Astrocyte (in vitro differentiated cells and primary cell): ENCODE measurements at regions not wholly inside any gene's neighbourhood (a gene's known extent, or its start where the extent isn't known, plus 50 kb on each side); places are given as distances from the start of the nearest gene placed in this dataset.

Source experiments
- DNase-seq: peaks from one replicate; pipeline ENCODE4 v3.0.0-alpha.2; 2010; ENCODE audit warnings: low read depth
- FAIRE-seq: peaks from 2 replicates; lab custom pipeline; 2011; peaks lifted over from hg19 to GRCh38; lab: Jason Lieb, UNC
- H2AFZ ChIP-seq: 2 replicates; pipeline ENCODE4 v1.6.0; 2012; ENCODE audit warnings: low read depth, low read length, inconsistent platforms
- H3K27ac ChIP-seq: 2 replicates; pipeline ENCODE4 v1.5.1; 2011; ENCODE audit warnings: low read depth, low read length, inconsistent platforms
- H3K27me3 ChIP-seq: 2 replicates; pipeline ENCODE4 v1.6.0; 2011; ENCODE audit warnings: low read length, inconsistent platforms; ENCODE audit not compliant: insufficient read depth
- H3K36me3 ChIP-seq: 2 replicates; pipeline ENCODE4 v1.5.1; 2011; ENCODE audit warnings: low read length, inconsistent platforms; ENCODE audit not compliant: insufficient read depth
- H3K4me1 ChIP-seq: 2 replicates; pipeline ENCODE4 v1.5.1; 2011; ENCODE audit warnings: low read length, inconsistent platforms; ENCODE audit not compliant: insufficient read depth
- H3K4me2 ChIP-seq: 2 replicates; pipeline ENCODE4 v1.6.0; 2012; ENCODE audit warnings: low read length, inconsistent platforms
- H3K4me3 ChIP-seq: 2 replicates; pipeline ENCODE4 v1.5.1; 2011; ENCODE audit warnings: low read depth, mild to moderate bottlenecking, low read length, inconsistent platforms; ENCODE audit not compliant: insufficient read depth
- H3K79me2 ChIP-seq: 2 replicates; pipeline ENCODE4 v1.6.0; 2012; ENCODE audit warnings: mild to moderate bottlenecking, low read length, inconsistent platforms; ENCODE audit not compliant: insufficient read depth
- H3K9ac ChIP-seq: 2 replicates; pipeline ENCODE4 v1.6.0; 2012; ENCODE audit warnings: mild to moderate bottlenecking, low read length, inconsistent platforms
- H3K9me3 ChIP-seq: 2 replicates; pipeline ENCODE4 v1.5.1; 2012; ENCODE audit warnings: low read depth, mild to moderate bottlenecking, low read length, inconsistent platforms; ENCODE audit not compliant: insufficient read depth
- H4K20me1 ChIP-seq: 2 replicates; pipeline ENCODE4 v1.6.0; 2012; ENCODE audit warnings: low read length, inconsistent platforms; ENCODE audit not compliant: insufficient read depth
- H3K27ac Mint-ChIP-seq: one replicate; pipeline ENCODE4 v1.8.0; 2021; ENCODE audit warnings: mild to moderate bottlenecking, mixed read lengths; ENCODE audit not compliant: unreplicated experiment
- H3K27me3 Mint-ChIP-seq: one replicate; pipeline ENCODE4 v1.8.0; 2021; ENCODE audit warnings: low read depth, mixed read lengths; ENCODE audit not compliant: unreplicated experiment
- H3K36me3 Mint-ChIP-seq: one replicate; pipeline ENCODE4 v1.8.0; 2021; ENCODE audit warnings: low read depth, mixed read lengths; ENCODE audit not compliant: unreplicated experiment
- H3K4me1 Mint-ChIP-seq: one replicate; pipeline ENCODE4 v1.8.0; 2021; ENCODE audit warnings: low read depth, mixed read lengths; ENCODE audit not compliant: unreplicated experiment
- H3K4me3 Mint-ChIP-seq: one replicate; pipeline ENCODE4 v1.8.0; 2021; ENCODE audit warnings: mild to moderate bottlenecking, moderate library complexity, mixed read lengths; ENCODE audit not compliant: unreplicated experiment
- H3K9me3 Mint-ChIP-seq: one replicate; pipeline ENCODE4 v1.8.0; 2021; ENCODE audit warnings: mild to moderate bottlenecking, mixed read lengths; ENCODE audit not compliant: unreplicated experiment
- CTCF ChIP-seq: IDR thresholded peaks from 2 replicates; pipeline ENCODE4 v1.5.1; 2011; ENCODE audit warnings: low read depth, mild to moderate bottlenecking, inconsistent platforms, low read length, moderate library complexity; ENCODE audit not compliant: insufficient read depth
- EZH2 ChIP-seq: IDR thresholded peaks from 2 replicates; pipeline ENCODE4 v1.6.1; 2012; ENCODE audit warnings: mild to moderate bottlenecking, low read length, inconsistent platforms; ENCODE audit not compliant: insufficient read depth

DNA sequence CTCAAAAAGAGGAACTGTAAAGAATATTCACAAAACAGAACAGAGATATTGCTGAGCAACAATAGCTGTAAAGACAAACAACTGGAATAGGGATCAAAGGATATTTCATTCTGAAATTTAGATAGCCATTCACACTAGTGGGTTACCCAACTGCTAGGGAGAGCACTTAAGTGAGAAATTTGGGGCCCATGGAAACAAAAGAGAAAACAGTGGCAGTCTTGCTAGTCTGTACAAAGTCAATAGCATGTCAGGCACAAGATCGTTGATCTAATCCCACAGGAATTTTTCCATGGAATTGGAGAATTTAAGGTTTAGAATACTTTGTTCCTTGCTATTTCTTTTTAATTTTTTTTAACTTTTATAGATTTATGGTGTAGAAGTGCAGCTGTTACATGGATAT is 467.0 kb downstream of the PCDH18 start:
- Mint-ChIP-seq H3K27ac (peak overlapping the region; percentile 90), H3K4me1 (peaks cover 15% of the 10 kb centered on the region), H3K4me3 (no peak overlapping the region), H3K27me3 (no peaks in the 10 kb centered on the region), H3K36me3 (no peaks in the 10 kb centered on the region), H3K9me3 (peaks cover 2% of the 10 kb centered on the region)
- Histone ChIP-seq H3K4me1 (no peaks in the 10 kb centered on the region), H3K79me2 (no peaks in the 10 kb centered on the region), H3K4me2 (no peak overlapping the region), H3K9me3 (no peaks in the 10 kb centered on the region), H3K4me3 (no peak overlapping the region), H3K9ac (no peak overlapping the region), H3K27ac (peak overlapping the region; percentile 8), H2AFZ (no peak overlapping the region), H3K27me3 (no peaks in the 10 kb centered on the region), H4K20me1 (no peaks in the 10 kb centered on the region), H3K36me3 (no peaks in the 10 kb centered on the region)
- no peak for FAIRE-seq
- TF ChIP-seq CTCF (no peak), EZH2 (no peak)
- peak; percentile 32 for DNase-seq

DNA sequence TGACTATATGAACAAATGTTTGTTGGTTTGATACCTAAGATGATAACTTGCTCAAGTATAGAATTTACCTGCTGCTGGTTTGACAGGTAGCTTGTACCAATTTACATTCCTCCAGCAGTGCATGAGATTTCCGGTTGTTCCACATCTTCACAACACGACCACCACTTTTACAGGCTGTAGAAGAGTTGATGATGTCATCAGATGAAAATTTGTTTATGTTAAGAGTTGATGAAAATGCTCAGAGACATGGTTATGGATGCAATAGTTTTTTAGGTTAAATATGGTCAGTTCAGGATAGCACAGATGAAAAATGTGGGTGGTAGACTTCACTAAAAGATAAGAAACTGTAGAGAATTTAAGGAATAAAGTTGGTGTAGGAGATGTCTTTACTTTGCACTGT is 468.3 kb downstream of the PCDH18 start:
- H3K27ac Mint-ChIP-seq, result no peak overlapping the region
- DNase-seq (no peak), FAIRE-seq (no peak)
- H3K36me3 ChIP-seq, result no peaks in the 10 kb centered on the region
- H4K20me1 ChIP-seq, result no peaks in the 10 kb centered on the region
- no peaks in the 10 kb centered on the region for H3K79me2 ChIP-seq
- no peaks in the 10 kb centered on the region for H3K36me3 Mint-ChIP-seq
- H3K9me3 ChIP-seq, result no peaks in the 10 kb centered on the region
- no peak overlapping the region for H3K4me2 ChIP-seq
- TF ChIP-seq CTCF, result no peak
- no peaks in the 10 kb centered on the region for H3K4me1 ChIP-seq
- H3K9me3 Mint-ChIP-seq, result no peaks in the 10 kb centered on the region
- H3K9ac ChIP-seq, result no peak overlapping the region
- H3K4me3 Mint-ChIP-seq, result no peak overlapping the region
- H2AFZ ChIP-seq, result no peak overlapping the region
- no peaks in the 10 kb centered on the region for H3K27me3 Mint-ChIP-seq
- H3K4me1 Mint-ChIP-seq, result peaks cover 15% of the 10 kb centered on the region
- no peaks in the 10 kb centered on the region for H3K27me3 ChIP-seq
- H3K27ac ChIP-seq, result no peak overlapping the region
- no peak overlapping the region for H3K4me3 ChIP-seq

DNA sequence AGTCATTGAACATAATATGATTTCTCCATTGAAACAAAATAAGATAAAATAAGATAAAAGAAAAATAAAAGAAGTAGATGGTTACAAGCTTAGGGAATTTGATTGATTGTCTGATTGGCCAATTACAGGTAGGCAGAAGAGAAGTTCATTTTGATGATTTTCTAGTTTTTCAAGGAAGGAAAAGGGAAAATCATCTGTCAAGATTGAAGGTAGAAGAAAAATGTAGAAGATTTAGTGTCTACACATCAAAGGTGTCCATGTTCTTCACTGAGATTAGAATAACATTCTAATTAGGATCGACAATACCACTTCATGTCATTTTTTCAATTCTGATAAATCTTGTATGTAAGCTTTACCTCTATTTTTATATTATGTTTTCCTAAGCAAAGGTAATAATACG is 489.1 kb downstream of the PCDH18 start:
- H3K4me2 ChIP-seq, result no peak overlapping the region
- no peak overlapping the region for H3K4me3 ChIP-seq
- no peak overlapping the region for H2AFZ ChIP-seq
- no peak for DNase-seq
- TF ChIP-seq EZH2, result no peak
- TF ChIP-seq CTCF, result no peak
- no peak for FAIRE-seq
- no peaks in the 10 kb centered on the region for H3K36me3 ChIP-seq
- Mint-ChIP-seq H3K27ac (no peak overlapping the region), H3K9me3 (no peaks in the 10 kb centered on the region), H3K4me1 (peaks cover 4% of the 10 kb centered on the region), H3K27me3 (no peaks in the 10 kb centered on the region), H3K4me3 (no peak overlapping the region), H3K36me3 (no peaks in the 10 kb centered on the region)
- no peak overlapping the region for H3K27ac ChIP-seq
- no peaks in the 10 kb centered on the region for H4K20me1 ChIP-seq
- no peaks in the 10 kb centered on the region for H3K4me1 ChIP-seq
- no peaks in the 10 kb centered on the region for H3K9me3 ChIP-seq
- H3K79me2 ChIP-seq, result no peaks in the 10 kb centered on the region
- no peaks in the 10 kb centered on the region for H3K27me3 ChIP-seq
- no peak overlapping the region for H3K9ac ChIP-seq
